ENCODE measurements at regions not wholly inside any gene's neighbourhood (a gene's known extent, or its start where the extent isn't known, plus 50 kb on each side); places are given as distances from the start of the nearest gene placed in this dataset.
"Not testable (repeated sequence)": the region's sequence is repeated elsewhere in the genome, so short reads cannot be mapped to it uniquely, and the experiment has no call there.

- Histone ChIP-seq H3K4me2 (ENCODE audit: low read length) (no peak overlapping the region), H3K27ac (ENCODE audit: low read length) (no peak overlapping the region), H3K9me3 (ENCODE audit: insufficient read depth, low read length) (no peaks in the 10 kb centered on the region), H3K36me3 (replicated peaks; ENCODE audit: low read depth, low read length) (no peaks in the 10 kb centered on the region), H3K4me1 (ENCODE audit: low read length) (no peaks in the 10 kb centered on the region), H3K27me3 (ENCODE audit: low read depth, low read length) (no peaks in the 10 kb centered on the region), H3K9ac (ENCODE audit: low read length) (no peak overlapping the region), H3K79me2 (ENCODE audit: low read length) (no peaks in the 10 kb centered on the region), H3K4me3 (ENCODE audit: low read length) (no peak overlapping the region), H4K20me1 (ENCODE audit: insufficient read depth, low read length) (no peaks in the 10 kb centered on the region), H2AFZ (ENCODE audit: low read depth, low read length) (no peak overlapping the region)
- TF ChIP-seq, protein P1, sequence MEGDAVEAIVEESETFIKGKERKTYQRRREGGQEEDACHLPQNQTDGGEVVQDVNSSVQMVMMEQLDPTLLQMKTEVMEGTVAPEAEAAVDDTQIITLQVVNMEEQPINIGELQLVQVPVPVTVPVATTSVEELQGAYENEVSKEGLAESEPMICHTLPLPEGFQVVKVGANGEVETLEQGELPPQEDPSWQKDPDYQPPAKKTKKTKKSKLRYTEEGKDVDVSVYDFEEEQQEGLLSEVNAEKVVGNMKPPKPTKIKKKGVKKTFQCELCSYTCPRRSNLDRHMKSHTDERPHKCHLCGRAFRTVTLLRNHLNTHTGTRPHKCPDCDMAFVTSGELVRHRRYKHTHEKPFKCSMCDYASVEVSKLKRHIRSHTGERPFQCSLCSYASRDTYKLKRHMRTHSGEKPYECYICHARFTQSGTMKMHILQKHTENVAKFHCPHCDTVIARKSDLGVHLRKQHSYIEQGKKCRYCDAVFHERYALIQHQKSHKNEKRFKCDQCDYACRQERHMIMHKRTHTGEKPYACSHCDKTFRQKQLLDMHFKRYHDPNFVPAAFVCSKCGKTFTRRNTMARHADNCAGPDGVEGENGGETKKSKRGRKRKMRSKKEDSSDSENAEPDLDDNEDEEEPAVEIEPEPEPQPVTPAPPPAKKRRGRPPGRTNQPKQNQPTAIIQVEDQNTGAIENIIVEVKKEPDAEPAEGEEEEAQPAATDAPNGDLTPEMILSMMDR (IDR thresholded peaks at IDR 0.05; ENCODE audit: low read depth, low read length): no peak
- no peak for TF ChIP-seq EZH2phosphoT487 (IDR thresholded peaks at IDR 0.05; ENCODE audit: low read depth)
These were observed 672.1 kb downstream of the STK39 start for GRCh38 chr2:167575276-167575675.

DNA sequence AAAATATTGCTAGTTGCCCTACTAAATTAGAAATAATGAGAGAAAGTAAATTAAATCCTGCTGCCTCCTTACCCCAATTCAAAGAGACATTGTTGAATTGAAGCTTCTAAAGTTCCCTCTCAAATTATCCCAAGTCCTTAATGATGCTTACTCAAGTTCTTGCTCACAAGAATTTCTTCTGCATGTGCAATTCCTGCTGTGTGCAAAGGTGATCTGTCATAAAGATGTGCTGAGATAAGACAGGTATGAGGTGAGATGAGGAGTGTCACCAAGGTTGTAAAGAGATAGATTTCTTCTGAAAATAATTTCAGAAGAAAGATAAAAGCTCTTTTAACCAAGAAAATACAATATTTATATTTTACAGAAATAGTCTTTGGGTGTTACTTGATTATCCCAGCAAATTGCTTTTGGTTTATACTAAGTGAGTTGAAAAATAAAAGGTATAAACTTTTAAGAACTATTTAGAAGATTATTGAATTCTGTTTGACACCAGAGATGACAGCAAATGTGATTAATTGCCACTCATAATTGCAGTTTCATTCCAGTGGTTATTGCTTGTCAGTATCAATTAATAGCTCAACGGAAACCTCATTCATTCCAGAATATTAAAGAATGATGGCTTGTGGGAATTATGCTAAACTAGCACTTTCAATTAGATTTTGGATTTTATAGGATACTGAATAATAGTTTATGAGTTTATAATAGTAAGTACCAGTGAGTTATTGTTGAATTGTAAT lies 674.3 kb downstream of the STK39 start:
- H3K4me1 ChIP-seq (ENCODE audit: low read length): no peaks in the 10 kb centered on the region
- H3K4me3 ChIP-seq (ENCODE audit: low read length): no peak overlapping the region
- no peaks in the 10 kb centered on the region for H3K79me2 ChIP-seq (ENCODE audit: low read length)
- no peak for TF ChIP-seq EZH2phosphoT487 (IDR thresholded peaks at IDR 0.05; ENCODE audit: low read depth)
- TF ChIP-seq, protein P1 (IDR thresholded peaks at IDR 0.05; ENCODE audit: low read depth, low read length): no peak
- no peak overlapping the region for H2AFZ ChIP-seq (ENCODE audit: low read depth, low read length)
- H3K4me2 ChIP-seq (ENCODE audit: low read length): no peak overlapping the region
- no peaks in the 10 kb centered on the region for H3K27me3 ChIP-seq (ENCODE audit: low read depth, low read length)
- no peaks in the 10 kb centered on the region for H3K9me3 ChIP-seq (ENCODE audit: insufficient read depth, low read length)
- H3K27ac ChIP-seq (ENCODE audit: low read length): no peak overlapping the region
- H4K20me1 ChIP-seq (ENCODE audit: insufficient read depth, low read length): no peaks in the 10 kb centered on the region
- H3K36me3 ChIP-seq (replicated peaks; ENCODE audit: low read depth, low read length): no peaks in the 10 kb centered on the region
- no peak overlapping the region for H3K9ac ChIP-seq (ENCODE audit: low read length)

GRCh38 chr2:167570370-167570769 lies 677.0 kb downstream of the STK39 start:
- Histone ChIP-seq H3K9ac (ENCODE audit: low read length) (no peak overlapping the region), H3K36me3 (replicated peaks; ENCODE audit: low read depth, low read length) (no peaks in the 10 kb centered on the region), H3K27me3 (ENCODE audit: low read depth, low read length) (no peaks in the 10 kb centered on the region), H3K4me2 (ENCODE audit: low read length) (no peak overlapping the region), H3K4me1 (ENCODE audit: low read length) (no peaks in the 10 kb centered on the region), H3K9me3 (ENCODE audit: insufficient read depth, low read length) (no peaks in the 10 kb centered on the region), H3K27ac (ENCODE audit: low read length) (no peak overlapping the region), H2AFZ (ENCODE audit: low read depth, low read length) (no peak overlapping the region), H3K79me2 (ENCODE audit: low read length) (no peaks in the 10 kb centered on the region), H4K20me1 (ENCODE audit: insufficient read depth, low read length) (no peaks in the 10 kb centered on the region), H3K4me3 (ENCODE audit: low read length) (no peak overlapping the region)
- TF ChIP-seq EZH2phosphoT487 (IDR thresholded peaks at IDR 0.05; ENCODE audit: low read depth): no peak
- TF ChIP-seq, protein P1 (IDR thresholded peaks at IDR 0.05; ENCODE audit: low read depth, low read length): no peak

- not testable (repeated sequence) for H3K36me3 ChIP-seq (replicated peaks; ENCODE audit: low read depth, low read length); H4K20me1 ChIP-seq (ENCODE audit: insufficient read depth, low read length); H2AFZ ChIP-seq (ENCODE audit: low read depth, low read length); H3K4me1 ChIP-seq (ENCODE audit: low read length); H3K27ac ChIP-seq (ENCODE audit: low read length); H3K4me2 ChIP-seq (ENCODE audit: low read length); H3K9me3 ChIP-seq (ENCODE audit: insufficient read depth, low read length); H3K4me3 ChIP-seq (ENCODE audit: low read length); H3K9ac ChIP-seq (ENCODE audit: low read length); H3K27me3 ChIP-seq (ENCODE audit: low read depth, low read length); H3K79me2 ChIP-seq (ENCODE audit: low read length)
These were observed 675.8 kb downstream of the XIRP2 start for GRCh38 chr2:167563885-167564619.

DNA sequence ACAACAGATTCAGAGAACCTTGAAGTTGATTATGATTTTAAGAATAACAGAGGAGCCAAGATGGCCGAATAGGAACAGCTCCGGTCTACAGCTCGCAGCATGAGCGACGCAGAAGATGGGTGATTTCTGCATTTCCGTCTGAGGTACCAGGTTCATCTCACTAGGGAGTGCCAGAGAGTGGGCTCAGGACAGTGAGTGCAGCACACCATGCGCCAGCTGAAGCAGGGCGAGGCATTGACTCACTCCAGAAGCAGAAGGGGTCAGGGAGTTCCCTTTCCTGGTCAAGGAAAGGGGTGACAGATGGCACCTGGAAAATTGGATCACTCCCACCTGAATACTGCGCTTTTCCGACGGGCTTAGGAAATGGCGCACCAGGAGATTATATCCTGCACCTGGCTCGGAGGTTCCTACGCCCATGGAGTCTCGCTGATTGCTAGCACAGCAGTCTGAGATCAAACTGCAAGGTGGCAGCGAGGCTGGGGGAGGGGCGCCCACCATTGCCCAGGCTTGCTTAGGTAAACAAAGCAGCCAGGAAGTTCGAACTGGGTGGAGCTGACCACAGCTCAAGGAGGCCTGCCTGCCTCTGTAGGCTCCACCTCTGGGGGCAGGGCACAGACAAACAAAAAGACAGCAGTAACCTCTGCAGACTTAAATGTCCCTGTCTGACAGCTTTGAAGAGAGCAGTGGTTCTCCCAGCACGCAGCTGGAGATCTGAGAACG lies 670.2 kb downstream of the XIRP2 start:
- not testable (repeated sequence) for H3K79me2 ChIP-seq (ENCODE audit: low read length); H3K4me3 ChIP-seq (ENCODE audit: low read length); H2AFZ ChIP-seq (ENCODE audit: low read depth, low read length); H3K9me3 ChIP-seq (ENCODE audit: insufficient read depth, low read length); H3K27ac ChIP-seq (ENCODE audit: low read length); H3K4me1 ChIP-seq (ENCODE audit: low read length); H4K20me1 ChIP-seq (ENCODE audit: insufficient read depth, low read length); H3K4me2 ChIP-seq (ENCODE audit: low read length); H3K9ac ChIP-seq (ENCODE audit: low read length); H3K36me3 ChIP-seq (replicated peaks; ENCODE audit: low read depth, low read length); H3K27me3 ChIP-seq (ENCODE audit: low read depth, low read length)

Measured in OCI-LY3 (cell line).